ENCODE measurements at regions not wholly inside any gene's neighbourhood (a gene's known extent, or its start where the extent isn't known, plus 50 kb on each side); places are given as distances from the start of the nearest gene placed in this dataset.

DNA sequence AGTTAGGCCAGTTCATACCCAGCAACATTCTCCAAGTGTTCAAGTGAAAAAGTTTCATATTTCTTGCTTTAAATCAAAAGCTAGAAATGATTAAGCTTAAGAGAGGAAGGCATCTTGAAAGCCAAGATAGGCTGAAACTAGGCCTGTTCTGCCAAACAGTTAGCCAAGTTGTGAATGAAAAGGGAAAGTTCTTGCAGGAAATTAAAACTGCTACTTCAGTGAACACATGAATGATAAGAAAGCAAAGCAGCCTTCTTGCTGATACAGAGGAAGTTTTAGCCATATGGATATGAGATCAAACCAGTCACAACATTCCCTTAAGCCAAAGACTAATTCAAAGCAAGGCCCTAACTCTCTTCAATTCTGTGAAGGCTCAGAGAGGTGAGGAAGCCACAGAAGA, 274.7 kb downstream of the TUSC7 start:
- Histone ChIP-seq H3K4me1 (no peaks in the 10 kb centered on the region), H3K9me3 (no peaks in the 10 kb centered on the region), H3K4me3 (no peak overlapping the region), H3K27ac (no peak overlapping the region), H3K36me3 (no peaks in the 10 kb centered on the region), H3K27me3 (no peaks in the 10 kb centered on the region)
- ATAC-seq, result no peak
- no peak for TF ChIP-seq EP300 (IDR thresholded peaks at IDR 0.05)
- TF ChIP-seq, protein P1, sequence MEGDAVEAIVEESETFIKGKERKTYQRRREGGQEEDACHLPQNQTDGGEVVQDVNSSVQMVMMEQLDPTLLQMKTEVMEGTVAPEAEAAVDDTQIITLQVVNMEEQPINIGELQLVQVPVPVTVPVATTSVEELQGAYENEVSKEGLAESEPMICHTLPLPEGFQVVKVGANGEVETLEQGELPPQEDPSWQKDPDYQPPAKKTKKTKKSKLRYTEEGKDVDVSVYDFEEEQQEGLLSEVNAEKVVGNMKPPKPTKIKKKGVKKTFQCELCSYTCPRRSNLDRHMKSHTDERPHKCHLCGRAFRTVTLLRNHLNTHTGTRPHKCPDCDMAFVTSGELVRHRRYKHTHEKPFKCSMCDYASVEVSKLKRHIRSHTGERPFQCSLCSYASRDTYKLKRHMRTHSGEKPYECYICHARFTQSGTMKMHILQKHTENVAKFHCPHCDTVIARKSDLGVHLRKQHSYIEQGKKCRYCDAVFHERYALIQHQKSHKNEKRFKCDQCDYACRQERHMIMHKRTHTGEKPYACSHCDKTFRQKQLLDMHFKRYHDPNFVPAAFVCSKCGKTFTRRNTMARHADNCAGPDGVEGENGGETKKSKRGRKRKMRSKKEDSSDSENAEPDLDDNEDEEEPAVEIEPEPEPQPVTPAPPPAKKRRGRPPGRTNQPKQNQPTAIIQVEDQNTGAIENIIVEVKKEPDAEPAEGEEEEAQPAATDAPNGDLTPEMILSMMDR (IDR thresholded peaks at IDR 0.05), result no peak
- TF ChIP-seq POLR2AphosphoS5 (IDR thresholded peaks at IDR 0.05), result no peak
- TF ChIP-seq POLR2A (IDR thresholded peaks at IDR 0.05), result no peak

DNA sequence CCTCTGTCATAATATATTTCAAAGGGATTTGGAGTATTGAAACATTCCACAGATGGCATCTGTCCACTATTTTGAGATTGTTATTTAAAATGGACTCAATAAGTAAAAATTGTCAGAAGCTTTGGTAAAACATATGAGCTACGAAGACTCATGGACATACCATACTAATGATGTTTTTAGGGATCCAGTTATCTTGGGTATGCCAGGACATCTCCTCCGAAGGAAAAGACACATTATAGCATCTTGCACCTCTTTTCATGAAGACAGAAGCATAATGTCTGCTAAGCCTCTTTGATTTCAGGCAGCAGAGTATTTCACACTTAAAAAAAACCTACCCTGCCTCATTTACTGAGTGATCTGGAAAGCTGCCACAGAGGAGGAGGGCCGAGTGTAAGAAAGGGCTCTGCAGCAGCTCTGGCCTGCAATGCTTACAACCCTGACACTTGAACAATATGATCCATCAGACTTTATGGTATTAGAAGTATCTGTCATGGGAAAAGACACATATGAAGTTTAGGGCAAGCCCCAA, 284.8 kb downstream of the TUSC7 start:
- Histone ChIP-seq H3K27me3 (no peaks in the 10 kb centered on the region), H3K27ac (no peak overlapping the region), H3K9me3 (no peaks in the 10 kb centered on the region), H3K4me3 (no peak overlapping the region), H3K36me3 (no peaks in the 10 kb centered on the region), H3K4me1 (no peaks in the 10 kb centered on the region)
- WGBS, 2 donors (ENCODE audit: low coverage in 1 of 2), result 49 to 56% methylated on average over 3 of the region's 3 CpGs
- no peak for ATAC-seq
- TF ChIP-seq, protein P1 (IDR thresholded peaks at IDR 0.05), result no peak
- TF ChIP-seq POLR2A (IDR thresholded peaks at IDR 0.05) (no peak), EP300 (IDR thresholded peaks at IDR 0.05) (no peak), POLR2AphosphoS5 (IDR thresholded peaks at IDR 0.05) (no peak)

DNA sequence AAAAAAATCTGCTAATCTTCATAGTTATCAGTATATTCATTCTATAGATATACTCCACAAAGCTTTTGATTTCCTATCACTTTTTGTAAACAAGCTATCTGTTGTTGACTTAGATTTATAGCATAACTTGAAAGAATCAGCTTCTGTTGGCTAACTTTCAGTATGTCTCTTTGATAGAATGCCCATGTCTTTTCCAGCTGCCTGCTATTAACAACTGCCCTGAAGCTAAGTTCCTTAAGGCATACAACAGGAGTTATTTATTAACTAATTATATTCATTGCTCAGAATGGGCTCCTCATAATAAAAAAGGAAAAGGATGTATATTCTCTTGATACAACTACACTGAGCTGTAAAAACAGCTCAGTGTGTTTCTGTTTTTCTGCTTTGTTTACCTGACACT, 293.9 kb downstream of the TUSC7 start:
- Histone ChIP-seq H3K4me3 (no peak overlapping the region), H3K4me1 (no peaks in the 10 kb centered on the region), H3K36me3 (no peaks in the 10 kb centered on the region), H3K27me3 (no peaks in the 10 kb centered on the region), H3K9me3 (no peaks in the 10 kb centered on the region), H3K27ac (no peak overlapping the region)
- no peak for TF ChIP-seq EP300 (IDR thresholded peaks at IDR 0.05)
- TF ChIP-seq POLR2A (IDR thresholded peaks at IDR 0.05), result no peak
- TF ChIP-seq POLR2AphosphoS5 (IDR thresholded peaks at IDR 0.05), result no peak
- TF ChIP-seq, protein P1 (IDR thresholded peaks at IDR 0.05), result no peak
- no peak for ATAC-seq

GRCh38 chr3:117005274-117005673, 295.7 kb downstream of the TUSC7 start:
- Histone ChIP-seq H3K4me3 (no peak overlapping the region), H3K4me1 (no peaks in the 10 kb centered on the region), H3K36me3 (no peaks in the 10 kb centered on the region), H3K27ac (no peak overlapping the region), H3K27me3 (no peaks in the 10 kb centered on the region), H3K9me3 (no peaks in the 10 kb centered on the region)
- ATAC-seq, result no peak
- TF ChIP-seq, protein P1 (IDR thresholded peaks at IDR 0.05), result no peak
- TF ChIP-seq POLR2A (IDR thresholded peaks at IDR 0.05), result no peak
- TF ChIP-seq EP300 (IDR thresholded peaks at IDR 0.05), result no peak
- no peak for TF ChIP-seq POLR2AphosphoS5 (IDR thresholded peaks at IDR 0.05)
- WGBS, 2 donors (ENCODE audit: low coverage in 1 of 2), result 26 to 58% methylated on average over 2 of the region's 2 CpGs

- WGBS, 2 donors (ENCODE audit: low coverage in 1 of 2), result 84 to 94% methylated on average over 2 of the region's 2 CpGs
- Histone ChIP-seq H3K4me3 (no peak overlapping the region), H3K4me1 (no peaks in the 10 kb centered on the region), H3K36me3 (no peaks in the 10 kb centered on the region), H3K27ac (no peak overlapping the region), H3K27me3 (no peaks in the 10 kb centered on the region), H3K9me3 (no peaks in the 10 kb centered on the region)
- no peak for TF ChIP-seq POLR2AphosphoS5 (IDR thresholded peaks at IDR 0.05)
- TF ChIP-seq POLR2A (IDR thresholded peaks at IDR 0.05), result no peak
- TF ChIP-seq, protein P1 (IDR thresholded peaks at IDR 0.05), result no peak
- TF ChIP-seq EP300 (IDR thresholded peaks at IDR 0.05), result no peak
- no peak for ATAC-seq
Observed at GRCh38 chr3:117005911-117006522, 296.4 kb downstream of the TUSC7 start.
